Stimulated activated CD8-positive, alpha-beta memory T cell treated with anti-CD3 and anti-CD28 coated beads, Interleukin-4, amount 100 ng/mL, for 48 hours (primary cell): ENCODE measurements at regions not wholly inside any gene's neighbourhood (a gene's known extent, or its start where the extent isn't known, plus 50 kb on each side); places are given as distances from the start of the nearest gene placed in this dataset.
"Not testable (repeated sequence)": the region's sequence is repeated elsewhere in the genome, so short reads cannot be mapped to it uniquely, and the experiment has no call there.

Source experiments
- DNase-seq: peaks from one replicate; pipeline ENCODE4 v3.0.0-alpha.2; 2020

- DNase-seq = no peak
Observed at GRCh38 chr1:164054331-164054730, 504.7 kb upstream of the PBX1 start.

- DNase-seq = no peak
Observed at GRCh38 chr1:164058198-164058597, 500.8 kb upstream of the PBX1 start.

- DNase-seq = no peak
Observed at GRCh38 chr1:164061528-164061927, 497.5 kb upstream of the PBX1 start.

DNA sequence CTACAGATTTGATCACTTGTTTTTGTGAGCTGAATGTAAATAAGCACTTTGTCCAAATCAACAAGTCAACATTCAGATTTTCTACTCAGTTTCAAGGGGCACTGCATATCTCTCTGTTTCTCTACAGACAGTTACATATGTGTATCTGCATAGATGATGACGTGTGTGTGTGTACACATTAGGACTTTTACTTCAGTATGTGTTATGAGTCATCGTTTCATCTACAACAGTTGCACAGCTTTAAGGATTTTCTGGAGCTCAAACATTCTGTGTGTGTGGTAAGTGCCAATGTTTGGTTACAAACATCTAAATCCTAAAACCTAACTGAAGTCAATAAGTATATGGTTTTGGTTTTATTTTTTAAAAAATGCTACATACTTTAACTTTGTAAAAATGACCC is 494.5 kb upstream of the PBX1 start:
- no peak for DNase-seq

GRCh38 chr1:164071288-164071687 is 487.7 kb upstream of the PBX1 start:
- DNase-seq = no peak

- DNase-seq = no peak
Observed at GRCh38 chr1:164086832-164087231, 472.2 kb upstream of the PBX1 start.

- no peak for DNase-seq
Observed at GRCh38 chr1:164087906-164088453, 471.0 kb upstream of the PBX1 start.

- peak; percentile 35 for DNase-seq
Observed at GRCh38 chr1:164092603-164093353, 466.2 kb upstream of the PBX1 start.

DNA sequence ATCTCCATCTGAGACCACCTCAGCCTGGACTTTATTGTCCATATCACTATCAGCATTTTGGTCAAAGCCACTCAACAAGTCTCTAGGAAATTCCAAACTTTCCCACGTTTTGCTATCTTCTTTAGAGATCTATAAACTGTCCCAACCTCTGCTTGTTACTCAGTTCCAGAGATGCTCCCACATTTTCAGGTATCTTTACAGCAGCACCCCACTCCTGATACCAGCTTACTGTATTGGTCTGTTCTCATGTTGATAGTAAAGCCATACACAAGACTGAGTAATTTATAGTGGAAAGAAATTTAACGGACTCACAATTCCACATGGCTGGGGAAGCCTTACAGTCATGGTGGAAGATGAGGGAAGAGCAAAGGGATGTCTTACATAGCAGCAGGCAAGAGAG is 465.4 kb upstream of the PBX1 start:
- DNase-seq = no peak

- no peak for DNase-seq
Observed at GRCh38 chr1:164101802-164102201, 457.2 kb upstream of the PBX1 start.

GRCh38 chr1:164131949-164132348 is 427.0 kb upstream of the PBX1 start:
- DNase-seq = no peak

DNA sequence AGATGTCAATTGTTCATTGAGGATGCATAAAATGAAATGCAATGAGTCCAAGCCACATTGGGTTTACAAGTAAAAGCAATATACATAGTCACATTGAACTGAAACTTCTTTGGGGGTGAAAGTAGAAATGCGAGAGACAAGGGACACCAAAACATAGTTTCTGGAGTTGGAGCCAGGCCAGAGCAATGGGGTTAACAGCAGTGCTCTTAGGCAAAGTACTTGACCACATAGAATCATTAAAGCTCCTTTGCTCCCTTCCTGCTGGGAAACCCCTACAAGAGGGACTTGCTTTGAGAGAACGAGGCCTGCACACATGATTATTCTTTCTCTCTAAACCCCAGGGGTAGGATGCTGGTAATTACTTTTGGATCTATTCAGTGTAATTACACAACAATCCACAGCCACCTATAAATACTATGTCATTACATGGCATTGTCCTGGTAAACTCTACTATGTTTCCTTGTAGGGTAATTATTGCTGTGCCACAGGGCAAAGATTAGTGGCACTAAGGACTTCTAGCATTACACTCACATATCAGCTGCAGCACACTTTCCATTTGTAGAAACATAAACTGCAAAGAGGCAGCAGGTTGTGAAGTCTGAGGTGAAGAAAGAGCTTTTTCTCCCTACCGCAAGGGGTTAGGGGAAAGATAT is 421.6 kb upstream of the PBX1 start:
- DNase-seq = no peak

DNA sequence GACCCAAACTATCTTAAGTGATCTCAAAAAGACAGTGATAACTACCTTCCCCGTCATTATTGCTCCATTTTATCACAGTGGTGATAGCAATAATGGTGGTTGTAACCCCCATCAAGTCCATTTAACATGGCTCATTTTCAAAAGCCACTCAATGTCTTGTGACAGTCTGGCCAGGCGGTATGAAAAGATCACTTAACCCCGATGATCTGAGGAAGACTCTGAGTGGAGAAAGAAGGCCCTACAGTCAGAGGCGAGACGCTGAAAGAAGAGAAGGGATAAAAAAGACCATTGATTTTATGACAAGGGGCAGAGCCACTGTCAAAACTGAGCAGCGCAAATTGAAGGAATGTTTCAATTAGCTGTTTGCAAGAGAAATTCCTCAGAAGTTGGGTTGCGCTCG is 417.2 kb upstream of the PBX1 start:
- no peak for DNase-seq

DNA sequence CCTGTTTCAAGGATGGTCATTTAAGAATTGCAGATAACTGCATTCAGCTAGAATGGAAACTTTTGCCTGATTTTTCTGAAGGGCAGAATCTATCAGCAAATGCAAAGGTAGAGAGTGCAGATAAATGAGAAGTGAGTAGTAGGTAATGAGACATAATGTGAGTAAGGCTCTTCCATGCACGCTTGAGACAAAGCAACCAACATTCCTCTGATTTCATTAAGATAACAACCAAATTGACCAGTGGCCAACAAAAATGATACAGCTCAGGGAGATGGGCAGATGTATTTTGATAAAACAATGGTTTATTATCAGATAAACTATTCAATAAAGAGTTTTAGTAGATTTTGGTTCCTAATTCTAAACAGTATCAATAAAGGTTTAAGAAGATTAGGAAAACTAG is 404.4 kb upstream of the PBX1 start:
- DNase-seq = no peak

GRCh38 chr1:164155347-164155746 is 403.6 kb upstream of the PBX1 start:
- no peak for DNase-seq

- no peak for DNase-seq
Observed at GRCh38 chr1:164163289-164163849, 395.6 kb upstream of the PBX1 start.

DNA sequence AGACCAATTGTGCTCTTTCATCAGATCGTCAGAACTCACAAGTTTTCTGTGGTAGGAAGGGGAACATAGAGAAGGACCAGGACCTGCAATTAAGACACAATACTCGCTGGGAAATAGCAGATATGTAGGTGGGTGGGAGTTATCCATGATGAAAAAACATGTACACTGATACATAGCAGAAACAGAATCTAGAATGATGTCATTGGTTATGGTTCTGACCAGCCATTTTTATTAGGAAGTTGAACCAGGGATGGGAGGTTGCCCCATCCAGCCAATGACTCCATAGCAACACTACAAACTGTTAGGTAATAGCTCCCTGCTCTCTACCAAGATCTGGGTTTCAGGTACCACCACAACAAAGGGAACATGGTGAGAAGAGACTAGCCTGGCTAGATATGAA is 393.5 kb upstream of the PBX1 start:
- DNase-seq = no peak

- not testable (repeated sequence) for DNase-seq
Observed at GRCh38 chr1:164166454-164166853, 392.5 kb upstream of the PBX1 start.

DNA sequence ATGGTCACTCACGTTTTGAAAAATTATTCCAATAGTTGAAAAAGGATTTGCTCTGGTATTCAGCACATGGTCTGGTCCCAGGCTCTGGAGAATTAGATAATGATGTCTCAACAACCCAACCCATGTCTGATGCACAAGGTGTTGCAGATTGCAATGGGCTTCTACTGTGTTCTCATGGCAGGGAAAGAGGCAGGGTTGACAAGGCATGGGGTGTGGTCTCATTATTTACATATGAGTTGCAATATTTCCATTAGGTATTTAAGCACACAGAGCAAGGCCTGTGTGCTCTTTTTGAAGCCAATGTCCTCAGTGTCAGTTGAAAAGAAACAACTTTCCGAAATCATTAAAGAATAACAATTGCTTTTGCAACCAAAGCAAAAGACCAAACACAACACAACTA is 381.9 kb upstream of the PBX1 start:
- no peak for DNase-seq

GRCh38 chr1:164180824-164181223 is 378.2 kb upstream of the PBX1 start:
- no peak for DNase-seq

DNA sequence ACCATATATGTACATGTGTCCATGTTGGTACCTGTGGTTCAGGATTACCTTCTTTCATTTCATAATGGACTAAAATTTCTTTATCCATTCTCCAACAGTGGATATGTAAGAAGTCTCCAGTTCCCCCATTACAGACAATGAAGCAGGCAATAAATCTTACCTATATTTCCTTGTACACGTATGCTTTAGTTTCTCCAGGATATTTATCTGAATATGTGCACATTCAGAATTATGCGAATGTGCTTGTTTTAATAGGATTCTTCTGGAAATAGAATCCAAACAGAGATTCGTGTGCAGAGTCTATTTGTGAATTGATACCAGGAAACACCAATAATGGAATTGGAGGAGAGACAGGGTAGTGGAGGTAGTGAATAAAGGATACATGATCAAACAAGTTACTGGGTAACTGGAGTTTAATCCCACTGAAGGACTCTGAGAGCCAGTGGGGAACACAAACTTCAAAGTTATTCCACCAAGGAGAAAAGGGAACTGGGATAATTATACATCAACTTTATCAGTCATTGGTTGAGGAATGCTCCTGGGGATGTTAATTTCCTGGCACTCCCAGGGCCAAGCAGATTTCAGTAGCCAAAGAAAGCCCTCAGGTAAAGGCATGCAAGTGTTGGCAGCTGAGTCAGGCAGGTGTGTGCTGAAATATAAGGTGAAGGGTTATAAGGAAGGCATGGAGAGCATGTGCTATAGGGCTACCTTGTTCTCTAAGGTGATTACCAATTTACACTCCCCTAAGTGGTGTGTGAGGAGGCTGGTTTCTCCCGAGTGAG is 374.9 kb upstream of the PBX1 start:
- no peak for DNase-seq

DNA sequence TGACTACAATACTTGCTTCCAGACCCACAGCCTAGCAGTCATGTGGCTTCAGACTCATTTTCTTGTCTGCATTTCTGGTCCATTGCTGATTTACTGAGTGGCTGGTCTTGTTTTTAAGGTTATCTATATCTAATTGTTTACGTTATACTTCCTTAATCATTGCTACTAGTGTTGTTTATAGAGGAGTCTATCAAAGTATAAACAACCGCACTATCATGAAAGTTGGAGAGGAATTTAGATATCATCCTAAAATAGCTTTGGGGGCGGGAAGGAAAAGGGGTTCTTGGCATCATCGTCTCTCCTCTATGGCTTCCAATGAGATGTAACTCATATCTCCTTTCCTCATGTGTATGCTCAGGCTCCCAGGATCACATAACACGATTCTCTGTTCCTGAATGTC is 372.1 kb upstream of the PBX1 start:
- no peak for DNase-seq

DNA sequence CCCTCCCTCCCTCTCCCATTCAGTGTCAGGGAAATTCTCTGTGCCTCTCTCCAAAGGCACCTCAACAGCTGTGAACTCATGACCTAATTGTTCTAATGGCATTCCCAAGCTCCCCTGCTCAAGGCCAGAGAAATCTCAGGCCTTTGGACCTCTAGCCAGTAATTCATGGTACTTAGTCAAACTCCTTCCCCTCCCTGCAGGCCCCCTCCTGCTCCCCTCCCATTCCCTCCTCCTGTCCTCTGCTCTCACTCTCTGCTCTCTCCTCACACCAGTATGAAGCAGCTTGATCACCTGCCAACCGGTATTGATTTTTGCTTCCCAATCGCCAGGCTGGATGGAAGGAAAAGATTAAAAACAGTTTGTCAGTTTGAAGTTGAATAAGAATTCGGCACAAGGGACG is 370.5 kb upstream of the PBX1 start:
- DNase-seq = no peak
